ENCODE measurements at regions not wholly inside any gene's neighbourhood (a gene's known extent, or its start where the extent isn't known, plus 50 kb on each side); places are given as distances from the start of the nearest gene placed in this dataset.

GRCh38 chr4:33067221-33067620 lies 2347.1 kb downstream of the PCDH7 start:
- no peak for TF ChIP-seq CTCF (IDR thresholded peaks at IDR 0.05; ENCODE audit: borderline replicate concordance, insufficient read depth, low read depth, low read length)
- H3K4me3 ChIP-seq (ENCODE audit: low read depth, low read length): no peak overlapping the region

GRCh38 chr4:33068539-33068938 lies 2348.4 kb downstream of the PCDH7 start:
- H3K4me3 ChIP-seq (ENCODE audit: low read depth, low read length): no peak overlapping the region
- TF ChIP-seq CTCF (IDR thresholded peaks at IDR 0.05; ENCODE audit: borderline replicate concordance, insufficient read depth, low read depth, low read length): no peak

- no peak overlapping the region for H3K4me3 ChIP-seq (ENCODE audit: low read depth, low read length)
- TF ChIP-seq CTCF (IDR thresholded peaks at IDR 0.05; ENCODE audit: borderline replicate concordance, insufficient read depth, low read depth, low read length): no peak
These were observed 2351.4 kb downstream of the PCDH7 start for GRCh38 chr4:33071535-33071934.

- TF ChIP-seq CTCF (IDR thresholded peaks at IDR 0.05; ENCODE audit: borderline replicate concordance, insufficient read depth, low read depth, low read length): no peak
- no peak overlapping the region for H3K4me3 ChIP-seq (ENCODE audit: low read depth, low read length)
These were observed 2352.3 kb downstream of the PCDH7 start for GRCh38 chr4:33072298-33073089.

GRCh38 chr4:33073811-33074210 lies 2353.6 kb downstream of the PCDH7 start:
- no peak overlapping the region for H3K4me3 ChIP-seq (ENCODE audit: low read depth, low read length)
- TF ChIP-seq CTCF (IDR thresholded peaks at IDR 0.05; ENCODE audit: borderline replicate concordance, insufficient read depth, low read depth, low read length): no peak

GRCh38 chr4:33078145-33078544 lies 2358.0 kb downstream of the PCDH7 start:
- H3K4me3 ChIP-seq (ENCODE audit: low read depth, low read length): no peak overlapping the region
- no peak for TF ChIP-seq CTCF (IDR thresholded peaks at IDR 0.05; ENCODE audit: borderline replicate concordance, insufficient read depth, low read depth, low read length)

- TF ChIP-seq CTCF (IDR thresholded peaks at IDR 0.05; ENCODE audit: borderline replicate concordance, insufficient read depth, low read depth, low read length): no peak
- H3K4me3 ChIP-seq (ENCODE audit: low read depth, low read length): no peak overlapping the region
These were observed 2360.1 kb downstream of the PCDH7 start for GRCh38 chr4:33080275-33080674.

All from GM12875 (cell line).